Loucy (cell line): ENCODE measurements at regions not wholly inside any gene's neighbourhood (a gene's known extent, or its start where the extent isn't known, plus 50 kb on each side); places are given as distances from the start of the nearest gene placed in this dataset.

Source experiments
- H2AFZ ChIP-seq: fragments of 200-600 bp; sonication (generic); 2 replicates; pipeline ENCODE4 v1.6.0; 2016; ENCODE audit warnings: antibody characterized with exemption, mild to moderate bottlenecking, low read length, moderate library complexity
- H3F3A ChIP-seq: fragments of 200-600 bp; 2 replicates; pipeline ENCODE4 v1.6.0; 2016; ENCODE audit warnings: antibody characterized with exemption, low read depth, mild to moderate bottlenecking
- H3K27me3 ChIP-seq: fragments of 200-600 bp; sonication (generic); 2 replicates; pipeline ENCODE4 v1.6.1; 2014; ENCODE audit warnings: low read length, mild to moderate bottlenecking; ENCODE audit not compliant: insufficient read depth, poor library complexity, severe bottlenecking
- H3K36me3 ChIP-seq: fragments of 200-600 bp; sonication (generic); 2 replicates; pipeline ENCODE4 v1.6.1; 2016; ENCODE audit warnings: low read length; ENCODE audit not compliant: insufficient read depth
- H3K4me1 ChIP-seq: fragments of 200-600 bp; sonication (generic); 2 replicates; pipeline ENCODE4 v1.5.1; 2014; ENCODE audit warnings: low read length, mild to moderate bottlenecking; ENCODE audit not compliant: insufficient read depth, poor library complexity, severe bottlenecking
- H3K4me2 ChIP-seq: fragments of 200-600 bp; sonication (generic); 2 replicates; pipeline ENCODE4 v1.6.0; 2014; ENCODE audit warnings: antibody characterized with exemption, low read length, low read depth, mild to moderate bottlenecking; ENCODE audit not compliant: poor library complexity, severe bottlenecking
- H3K4me3 ChIP-seq: fragments of 200-600 bp; sonication (generic); 2 replicates; pipeline ENCODE4 v1.5.1; 2014; ENCODE audit warnings: low read length, mild to moderate bottlenecking, mixed read lengths; ENCODE audit not compliant: poor library complexity, severe bottlenecking
- H3K79me2 ChIP-seq: fragments of 200-600 bp; sonication (generic); 2 replicates; pipeline ENCODE4 v1.6.1; 2014; ENCODE audit warnings: low read length; ENCODE audit not compliant: insufficient read depth
- H3K9ac ChIP-seq: fragments of 200-600 bp; sonication (generic); 2 replicates; pipeline ENCODE4 v1.6.0; 2014; ENCODE audit warnings: mild to moderate bottlenecking, low read depth, low read length, moderate library complexity; ENCODE audit not compliant: poor library complexity, severe bottlenecking
- H3K9me2 ChIP-seq: fragments of 200-600 bp; sonication (generic); replicated peaks from 2 replicates; pipeline ENCODE4 v1.6.1; 2016; ENCODE audit warnings: low read depth, low read length, mixed read lengths
- H3K9me3 ChIP-seq: fragments of 200-600 bp; sonication (generic); 2 replicates; pipeline ENCODE4 v1.6.1; 2014; ENCODE audit warnings: mild to moderate bottlenecking, antibody characterized with exemption, low read length, low read depth; ENCODE audit not compliant: insufficient read depth
- H4K20me1 ChIP-seq: fragments of 200-600 bp; sonication (generic); 2 replicates; pipeline ENCODE4 v1.6.0; 2014; ENCODE audit warnings: antibody characterized with exemption, low read length, mild to moderate bottlenecking; ENCODE audit not compliant: insufficient read depth, poor library complexity, severe bottlenecking
- CTCF ChIP-seq: fragments of 200-600 bp; sonication (generic); conservative IDR thresholded peaks from 2 replicates; pipeline ENCODE4 v1.5.1; 2014; ENCODE audit warnings: mild to moderate bottlenecking, antibody characterized with exemption, low read length
- EZH2phosphoT487 ChIP-seq: fragments of 200-600 bp; IDR thresholded peaks from 2 replicates; pipeline ENCODE4 v1.6.1; 2018; ENCODE audit warnings: antibody characterized with exemption, mild to moderate bottlenecking, moderate library complexity, borderline replicate concordance

DNA sequence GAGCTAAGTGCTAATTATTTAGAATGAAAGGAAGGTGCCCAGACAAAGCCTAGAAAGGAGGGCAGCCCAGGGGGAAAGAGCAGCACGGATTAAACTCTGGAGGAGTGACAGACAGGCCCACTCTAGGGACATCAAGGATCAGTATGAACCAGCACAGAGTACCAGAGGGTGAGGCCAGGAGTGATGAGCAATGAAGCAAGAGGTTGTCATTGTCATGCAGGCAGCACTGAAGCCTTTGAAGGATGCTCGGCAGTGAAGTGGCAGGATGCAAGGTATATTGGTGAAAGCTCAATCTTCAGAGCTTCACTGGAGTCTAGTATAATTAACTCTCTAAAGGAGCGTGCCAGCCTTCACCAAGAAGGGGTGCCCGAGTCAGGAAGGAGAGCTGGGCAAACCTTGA is 112.0 kb upstream of the INHBA start:
- Histone ChIP-seq H3K27me3 (no peaks in the 10 kb centered on the region), H3K4me2 (peak overlapping the region; percentile 73), H3F3A (0 out of 2 replicates have a peak, but pooled peaks cover 4% of the 10 kb centered on the region), H4K20me1 (no peaks in the 10 kb centered on the region), H3K4me1 (peaks cover 40% of the 10 kb centered on the region), H3K4me3 (peak overlapping the region; percentile 44), H2AFZ (no peak overlapping the region; the same call in 1 of the 2 replicates), H3K36me3 (no peaks in the 10 kb centered on the region), H3K9me3 (peaks cover 5% of the 10 kb centered on the region; the same call in 1 of the 2 replicates), H3K9ac (peak overlapping the region; percentile 61), H3K79me2 (no peaks in the 10 kb centered on the region), H3K9me2 (no peaks in the 10 kb centered on the region)
- no peak for TF ChIP-seq CTCF
- TF ChIP-seq EZH2phosphoT487, result no peak

GRCh38 chr7:41813286-41813685 is 110.4 kb upstream of the INHBA start:
- no peaks in the 10 kb centered on the region for H4K20me1 ChIP-seq
- 0 out of 2 replicates have a peak, but pooled peaks cover 4% of the 10 kb centered on the region for H3F3A ChIP-seq
- TF ChIP-seq EZH2phosphoT487 (no peak), CTCF (no peak)
- no peaks in the 10 kb centered on the region for H3K79me2 ChIP-seq
- H2AFZ ChIP-seq, result no peak overlapping the region
- no peaks in the 10 kb centered on the region for H3K9me3 ChIP-seq
- H3K9ac ChIP-seq, result no peak overlapping the region
- no peak overlapping the region for H3K4me3 ChIP-seq
- no peaks in the 10 kb centered on the region for H3K9me2 ChIP-seq
- peaks cover 40% of the 10 kb centered on the region for H3K4me1 ChIP-seq
- no peak overlapping the region for H3K4me2 ChIP-seq
- no peaks in the 10 kb centered on the region for H3K36me3 ChIP-seq
- H3K27me3 ChIP-seq, result no peaks in the 10 kb centered on the region

- Histone ChIP-seq H3K9me2 (no peaks in the 10 kb centered on the region), H3K9me3 (no peaks in the 10 kb centered on the region), H2AFZ (no peak overlapping the region), H3K9ac (no peak overlapping the region), H3K79me2 (no peaks in the 10 kb centered on the region), H3K4me2 (no peak overlapping the region), H3K4me1 (peaks cover 34% of the 10 kb centered on the region), H3K4me3 (no peak overlapping the region), H3F3A (0 out of 2 replicates have a peak, but pooled peaks cover 4% of the 10 kb centered on the region), H3K36me3 (no peaks in the 10 kb centered on the region), H3K27me3 (no peaks in the 10 kb centered on the region), H4K20me1 (no peaks in the 10 kb centered on the region)
- TF ChIP-seq EZH2phosphoT487 (no peak), CTCF (no peak)
These were observed 109.1 kb upstream of the INHBA start for GRCh38 chr7:41811941-41812340.
